22Rv1 (cell line): ENCODE measurements at regions not wholly inside any gene's neighbourhood (a gene's known extent, or its start where the extent isn't known, plus 50 kb on each side); places are given as distances from the start of the nearest gene placed in this dataset.

Source experiments
- CTCF ChIP-seq: fragments of 450-650 bp; IDR thresholded peaks from 2 replicates; pipeline ENCODE4 v1.5.1; 2017; ENCODE audit warnings: mild to moderate bottlenecking
- ZFX ChIP-seq: fragments of 450-650 bp; IDR thresholded peaks from 2 replicates; pipeline ENCODE4 v1.6.1; 2017; ENCODE audit warnings: antibody characterized with exemption, borderline replicate concordance

- TF ChIP-seq CTCF (no peak), ZFX (no peak)
Observed at GRCh38 chr13:31072041-31072440, 89.7 kb downstream of the HSPH1 start.
